Gastrocnemius medialis (tissue), 4 donors: ENCODE measurements at regions not wholly inside any gene's neighbourhood (a gene's known extent, or its start where the extent isn't known, plus 50 kb on each side); places are given as distances from the start of the nearest gene placed in this dataset.

Experiments used
- POLR2A ChIP-seq, 2 donors: fragments of 450-650 bp; IDR thresholded peaks; one replicate each; pipeline ENCODE4 v1.6.1; 2017; ENCODE audit warnings: antibody characterized with exemption in 2 of 2, mild to moderate bottlenecking in 2 of 2, moderate library complexity in 2 of 2
- TF ChIP-seq, protein P1 (sequence below), 5 experiments: fragments of 450-650 bp in 3 of 5; fragments of 200-600 bp in 2 of 5; sonication (generic) in 2 of 5; IDR thresholded peaks in 4 of 5; conservative IDR thresholded peaks in 1 of 5; 1 replicate in 4 of 5; 2 replicates in 1 of 5; pipeline ENCODE4 v1.5.1; 2016 to 2019; ENCODE audit warnings: antibody characterized with exemption in 5 of 5, mild to moderate bottlenecking in 3 of 5, moderate library complexity in 3 of 5

DNA sequence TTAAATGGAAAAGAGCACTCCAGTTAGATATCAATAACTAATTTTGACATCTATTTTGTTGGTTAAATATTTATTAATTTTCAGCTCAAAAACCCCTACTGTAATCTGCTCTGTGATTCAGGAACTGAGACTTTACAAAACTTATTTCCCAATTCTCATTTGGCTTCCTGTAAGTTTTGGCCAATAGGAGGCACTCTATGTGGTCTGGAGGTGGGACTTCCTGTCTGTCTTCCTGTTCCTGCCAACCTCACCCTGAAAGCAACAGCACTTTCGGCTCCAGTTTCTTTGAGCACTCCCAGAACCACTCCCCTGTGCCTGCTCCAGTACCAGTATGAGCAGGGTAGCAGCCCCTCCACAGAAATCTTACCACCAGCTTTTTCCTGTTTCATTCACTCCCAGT lies 1027.0 kb downstream of the VRK1 start:
- no peak for TF ChIP-seq POLR2A (IDR thresholded peaks at IDR 0.05)
- TF ChIP-seq, protein P1, sequence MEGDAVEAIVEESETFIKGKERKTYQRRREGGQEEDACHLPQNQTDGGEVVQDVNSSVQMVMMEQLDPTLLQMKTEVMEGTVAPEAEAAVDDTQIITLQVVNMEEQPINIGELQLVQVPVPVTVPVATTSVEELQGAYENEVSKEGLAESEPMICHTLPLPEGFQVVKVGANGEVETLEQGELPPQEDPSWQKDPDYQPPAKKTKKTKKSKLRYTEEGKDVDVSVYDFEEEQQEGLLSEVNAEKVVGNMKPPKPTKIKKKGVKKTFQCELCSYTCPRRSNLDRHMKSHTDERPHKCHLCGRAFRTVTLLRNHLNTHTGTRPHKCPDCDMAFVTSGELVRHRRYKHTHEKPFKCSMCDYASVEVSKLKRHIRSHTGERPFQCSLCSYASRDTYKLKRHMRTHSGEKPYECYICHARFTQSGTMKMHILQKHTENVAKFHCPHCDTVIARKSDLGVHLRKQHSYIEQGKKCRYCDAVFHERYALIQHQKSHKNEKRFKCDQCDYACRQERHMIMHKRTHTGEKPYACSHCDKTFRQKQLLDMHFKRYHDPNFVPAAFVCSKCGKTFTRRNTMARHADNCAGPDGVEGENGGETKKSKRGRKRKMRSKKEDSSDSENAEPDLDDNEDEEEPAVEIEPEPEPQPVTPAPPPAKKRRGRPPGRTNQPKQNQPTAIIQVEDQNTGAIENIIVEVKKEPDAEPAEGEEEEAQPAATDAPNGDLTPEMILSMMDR (IDR thresholded peaks at IDR 0.05 in 4 of 5, conservative IDR thresholded peaks at IDR 0.05 in 1 of 5) = no peak
